GM21786 (cell line): ENCODE measurements at regions not wholly inside any gene's neighbourhood (a gene's known extent, or its start where the extent isn't known, plus 50 kb on each side); places are given as distances from the start of the nearest gene placed in this dataset.

Experiments
- ATAC-seq: cut with Tn5 transposase; IDR thresholded peaks from one replicate; pipeline ENCODE4 v1.9.1; 2021; ENCODE audit not compliant: unreplicated experiment

DNA sequence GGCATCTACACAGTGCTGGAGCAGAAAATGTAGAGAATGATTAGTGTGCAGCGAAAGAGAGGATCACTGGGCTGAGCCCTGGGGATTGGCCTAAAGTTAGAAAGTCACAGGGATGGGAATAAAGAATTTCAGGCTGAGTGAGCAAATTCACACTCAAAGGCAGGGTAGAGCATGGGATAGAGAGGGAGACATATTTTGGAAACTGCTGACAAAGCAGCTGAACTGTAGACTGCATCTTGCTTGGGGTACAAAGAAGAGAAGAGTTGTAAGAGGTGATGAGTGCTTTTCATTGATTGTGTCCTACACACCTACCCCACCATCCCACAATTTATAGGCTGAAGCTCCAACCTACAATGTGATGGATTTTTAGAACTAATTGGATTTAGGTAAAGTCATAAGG, 677.8 kb downstream of the TAF11L14 start:
- no peak for ATAC-seq

DNA sequence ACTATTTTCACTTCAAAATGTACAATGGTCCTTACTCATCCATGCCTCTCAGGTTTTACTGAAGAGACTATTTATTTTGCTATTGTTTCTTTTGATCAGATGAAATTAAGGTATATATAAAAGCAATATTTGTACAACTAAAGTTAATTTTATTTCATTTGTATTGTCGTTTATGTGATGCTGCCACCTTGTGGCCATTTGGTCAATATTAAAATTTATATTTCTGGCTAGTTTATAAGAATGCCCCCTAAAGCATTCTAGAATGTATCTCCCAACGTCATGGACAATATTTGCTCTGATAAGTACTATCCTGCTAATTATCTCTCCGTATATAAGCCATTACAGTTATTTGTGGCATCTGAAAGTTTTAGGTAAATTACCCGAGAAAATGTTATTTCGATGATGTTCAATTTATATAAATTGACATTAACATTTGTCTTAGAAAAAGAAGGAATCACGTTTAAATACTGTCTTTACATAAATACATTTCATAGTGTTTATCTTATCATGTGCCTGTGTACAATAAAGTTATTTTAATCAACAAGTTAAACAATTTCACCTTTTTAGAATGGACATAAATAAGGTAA, 680.0 kb downstream of the TAF11L14 start:
- ATAC-seq = no peak

DNA sequence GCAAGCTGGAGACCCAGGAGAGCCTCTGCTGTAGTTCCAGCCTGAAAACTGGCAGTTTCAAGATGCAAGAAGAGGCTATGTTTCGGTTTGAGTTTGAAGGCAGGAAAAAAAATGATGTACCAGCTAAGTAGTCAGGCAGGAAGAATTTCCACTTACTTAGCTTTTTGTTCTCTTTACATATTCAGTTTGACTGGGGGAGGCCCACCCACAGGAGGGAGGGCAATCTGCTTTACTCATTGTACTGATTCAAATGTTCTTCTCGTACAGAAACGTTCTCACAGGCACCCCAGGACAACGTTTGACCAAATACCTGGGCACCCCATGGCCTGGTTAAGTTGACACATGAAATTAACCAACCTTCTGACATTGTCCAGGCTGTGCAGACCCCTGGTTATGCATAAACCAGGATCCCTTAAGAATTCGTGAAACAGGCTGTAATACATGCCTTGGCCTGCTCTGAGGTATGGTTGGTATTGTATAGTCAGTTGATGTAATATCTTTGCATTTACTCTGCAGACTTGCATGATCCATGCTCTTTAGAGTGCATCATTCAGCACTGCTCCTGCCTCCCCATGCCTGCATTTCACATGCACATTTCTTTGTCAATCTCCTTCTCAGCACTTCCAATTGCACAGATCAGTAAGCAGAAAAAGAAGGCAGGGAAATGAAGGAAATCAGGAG, 687.1 kb downstream of the TAF11L14 start:
- no peak for ATAC-seq

DNA sequence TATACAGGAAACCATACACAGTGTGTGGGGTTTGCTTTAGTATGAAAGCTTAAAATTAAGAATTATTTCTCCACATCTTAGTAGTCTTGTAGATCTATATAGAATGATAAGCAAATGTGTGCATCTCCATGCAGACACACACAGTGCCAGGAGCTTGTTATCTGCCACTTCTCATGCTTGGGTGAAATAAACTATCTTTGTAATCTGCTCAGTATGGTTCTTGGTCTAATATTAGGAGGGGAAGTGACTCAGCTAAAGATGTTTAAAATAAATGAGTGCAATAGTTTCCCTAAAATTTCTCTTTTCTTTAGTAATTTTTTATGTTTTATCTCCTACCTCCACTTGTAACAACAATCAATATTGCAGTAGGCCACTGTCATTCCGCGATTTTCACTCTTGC, 689.6 kb downstream of the TAF11L14 start:
- ATAC-seq = no peak

DNA sequence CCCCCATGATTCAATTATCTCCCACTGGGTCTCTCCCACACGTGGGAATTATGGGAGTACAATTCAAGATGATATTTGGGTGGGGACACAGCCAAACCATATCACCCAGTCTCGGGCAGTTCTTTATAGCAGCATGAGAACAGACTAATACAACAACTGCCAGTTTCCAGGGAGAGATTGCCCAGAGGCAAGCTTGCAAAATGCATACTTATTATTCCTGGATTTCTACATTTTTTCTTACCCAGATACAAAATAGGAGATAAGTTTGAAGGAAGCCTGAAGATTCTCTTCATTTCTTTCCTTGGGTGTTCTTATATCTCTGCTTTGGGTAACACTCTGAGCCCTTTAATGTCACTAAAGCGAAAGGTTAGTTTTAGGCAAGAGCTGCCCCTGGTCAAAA, 691.2 kb downstream of the TAF11L14 start:
- no peak for ATAC-seq

DNA sequence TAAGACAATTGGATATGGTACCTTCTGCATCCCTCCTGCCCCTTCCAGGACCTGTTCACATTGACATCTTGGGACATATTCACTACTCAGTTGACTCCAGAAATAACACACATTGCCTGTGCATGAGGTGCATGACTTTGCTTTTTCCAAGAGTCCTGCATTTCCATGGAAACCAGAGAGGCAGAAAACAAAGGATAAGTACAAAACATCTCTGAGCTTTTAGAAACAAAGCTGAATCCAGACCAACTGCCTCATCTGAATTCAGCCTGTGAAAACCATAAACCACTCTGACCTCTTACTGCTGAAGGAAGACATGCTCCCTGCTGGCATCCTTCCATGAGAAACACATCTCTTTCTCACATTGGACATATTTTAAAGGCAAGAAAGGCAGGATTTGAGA, 695.1 kb downstream of the TAF11L14 start:
- no peak for ATAC-seq

DNA sequence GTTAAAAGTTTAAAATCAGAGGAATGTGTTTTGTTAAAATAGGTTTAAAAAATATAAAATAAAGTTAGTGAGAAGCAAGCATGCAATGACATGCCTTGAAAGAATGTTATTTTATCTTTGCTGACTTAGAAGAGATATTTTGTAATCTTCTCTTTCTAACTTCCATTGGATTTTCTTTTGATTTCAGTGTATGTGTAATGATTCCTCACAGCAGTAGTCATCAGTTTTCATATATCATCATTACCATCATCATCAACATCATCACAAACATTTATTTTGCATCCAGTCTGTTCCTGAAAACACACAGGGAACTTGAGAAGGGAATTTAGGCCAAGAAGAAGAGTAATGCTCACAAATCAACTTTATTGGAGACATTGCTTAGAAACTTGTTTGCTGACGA, 699.6 kb downstream of the TAF11L14 start:
- no peak for ATAC-seq

DNA sequence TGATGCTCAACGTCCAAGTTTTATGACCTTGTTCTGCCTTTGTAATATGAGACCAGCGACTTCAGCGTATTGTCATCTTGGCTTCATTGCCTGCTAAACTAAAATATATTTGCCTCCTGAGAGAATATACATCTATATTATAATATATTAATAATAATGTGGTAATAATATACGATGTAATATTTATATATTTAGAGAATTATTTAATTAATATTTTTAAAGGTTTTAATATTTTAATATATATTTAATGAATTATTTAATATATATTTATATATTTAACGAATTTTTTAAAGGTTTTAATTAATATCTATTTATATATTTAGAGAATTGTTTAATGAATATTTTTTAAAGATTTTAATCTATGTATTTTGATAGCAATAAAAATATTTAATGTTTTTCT, 700.7 kb downstream of the TAF11L14 start:
- ATAC-seq = no peak

DNA sequence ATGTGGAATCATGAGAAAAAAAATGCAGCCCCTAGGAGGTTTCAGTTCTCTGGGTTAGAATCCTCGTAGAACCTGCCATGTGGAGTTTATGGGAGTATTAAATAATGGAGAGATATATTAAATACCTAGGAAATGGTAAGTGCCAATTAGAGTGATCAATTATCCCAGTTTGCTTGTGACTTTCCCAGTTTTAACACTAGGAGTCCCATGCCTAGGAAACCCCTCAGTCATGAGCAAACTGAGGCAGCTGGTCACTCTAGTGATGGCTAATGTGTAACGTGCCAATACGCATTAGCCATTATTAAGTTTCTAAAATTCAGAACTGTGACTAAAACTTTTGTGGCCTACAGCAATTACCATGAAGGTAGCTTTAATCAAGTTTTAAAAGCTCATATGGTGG, 720.6 kb downstream of the TAF11L14 start:
- ATAC-seq = no peak

DNA sequence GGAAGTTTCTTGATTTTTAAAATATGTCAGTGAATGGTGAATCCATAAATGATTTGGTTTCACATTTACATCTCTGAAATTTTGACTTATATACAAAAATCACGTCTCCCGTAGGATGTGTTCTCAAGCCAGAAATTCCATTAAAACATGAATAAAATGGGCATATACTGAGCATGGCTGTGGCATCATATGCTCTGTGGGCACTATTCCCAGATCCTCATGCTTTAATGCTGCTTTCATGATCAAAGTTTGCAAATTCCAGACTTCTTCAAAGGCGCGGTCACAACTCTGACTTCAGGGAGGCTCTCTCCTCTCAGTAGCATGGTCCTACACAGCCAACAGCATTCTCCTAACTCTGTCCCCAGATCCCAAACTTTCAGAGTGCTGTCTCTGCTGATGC, 723.2 kb downstream of the TAF11L14 start:
- no peak for ATAC-seq

DNA sequence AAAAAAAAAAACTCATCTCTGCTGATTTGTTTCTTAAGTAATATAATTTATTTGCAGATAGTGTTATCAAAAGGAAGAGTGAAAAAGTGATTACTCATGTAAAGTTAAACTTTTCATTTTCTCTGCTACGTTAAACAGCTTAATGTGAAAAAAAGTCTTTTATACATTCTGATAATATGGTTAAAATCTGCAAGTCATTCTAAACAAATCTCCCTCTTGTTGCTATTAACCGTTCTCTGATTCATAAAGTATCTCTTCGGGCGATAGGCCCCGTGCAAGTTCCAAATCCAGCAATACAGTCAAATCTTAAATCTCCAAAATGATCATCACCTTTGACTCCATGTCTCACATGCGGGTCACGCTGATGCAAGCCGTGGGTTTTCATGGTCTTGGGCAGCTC, 732.0 kb downstream of the TAF11L14 start:
- ATAC-seq = no peak

DNA sequence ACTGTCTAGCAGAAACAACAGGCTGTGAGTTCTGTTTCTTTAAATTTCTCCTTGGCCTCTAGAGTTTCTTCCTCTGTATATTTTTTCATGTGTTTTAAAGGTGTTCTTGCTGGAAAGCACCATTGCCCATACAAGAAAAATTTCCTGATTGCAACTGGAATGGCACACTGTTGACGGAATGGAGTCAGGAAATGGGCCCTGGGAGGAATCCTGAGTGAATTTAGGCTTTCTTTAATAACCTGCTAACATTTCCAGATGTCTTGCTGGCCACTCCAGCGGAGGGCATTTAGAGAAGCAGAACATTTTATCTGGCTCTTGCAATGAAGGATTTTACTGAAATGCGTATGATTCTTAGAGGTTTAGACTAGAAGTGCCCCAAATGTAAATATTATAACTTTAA, 736.3 kb downstream of the TAF11L14 start:
- no peak for ATAC-seq

DNA sequence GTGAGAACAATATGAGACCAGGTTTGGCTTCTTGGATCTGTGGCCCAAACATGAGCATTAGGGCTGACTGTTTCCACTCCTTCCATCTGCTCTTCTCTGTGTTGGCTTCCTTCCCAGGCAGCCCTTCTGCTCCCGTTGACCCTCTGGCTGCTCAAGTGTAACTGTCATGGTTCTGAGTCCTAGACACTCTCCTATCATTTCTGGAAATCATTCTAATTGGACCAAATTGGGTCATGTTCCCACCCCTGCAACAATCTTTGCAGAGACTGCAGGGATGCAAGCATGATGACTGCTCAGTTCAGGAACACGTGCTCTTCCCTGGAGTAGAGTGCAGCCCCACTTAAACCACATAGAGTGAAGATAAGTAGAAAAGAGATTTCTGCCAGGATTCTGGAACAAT, 741.4 kb downstream of the TAF11L14 start:
- no peak for ATAC-seq

DNA sequence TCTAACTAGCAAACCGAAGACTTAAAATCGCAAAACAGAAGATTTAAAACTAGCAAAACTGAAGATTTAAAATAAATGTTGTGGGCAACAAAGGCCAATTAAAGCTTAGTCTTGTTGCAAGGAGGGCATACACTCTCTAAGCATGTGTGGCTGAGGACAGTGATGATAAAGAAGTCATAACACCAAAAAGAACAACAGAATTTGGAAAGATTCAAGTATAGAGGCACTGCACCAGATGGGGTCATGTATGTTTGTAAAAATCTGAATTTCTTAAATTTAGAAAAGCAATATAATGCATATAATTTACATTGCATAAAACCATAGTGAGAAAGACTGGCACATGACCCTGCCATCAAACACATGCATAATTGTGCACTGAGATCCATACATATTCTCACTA, 743.8 kb downstream of the TAF11L14 start:
- ATAC-seq = no peak

DNA sequence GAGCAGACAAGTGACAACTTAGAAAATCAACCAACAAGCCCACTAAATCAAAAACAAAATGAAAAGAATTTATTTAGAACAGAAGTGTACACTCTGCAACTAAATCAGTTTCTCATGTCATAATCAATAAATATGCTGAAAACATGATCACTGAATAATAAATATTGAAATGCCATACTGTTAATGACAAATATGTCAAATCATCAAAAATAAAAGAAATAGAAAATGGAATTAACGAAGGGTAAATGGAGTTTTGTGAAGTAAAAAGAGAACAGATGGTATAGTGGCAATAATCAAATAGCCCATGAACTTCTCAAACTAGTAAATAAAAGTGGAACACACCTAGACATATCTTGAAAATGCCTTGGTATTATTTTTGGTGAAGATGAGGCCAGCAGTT, 744.9 kb downstream of the TAF11L14 start:
- no peak for ATAC-seq

DNA sequence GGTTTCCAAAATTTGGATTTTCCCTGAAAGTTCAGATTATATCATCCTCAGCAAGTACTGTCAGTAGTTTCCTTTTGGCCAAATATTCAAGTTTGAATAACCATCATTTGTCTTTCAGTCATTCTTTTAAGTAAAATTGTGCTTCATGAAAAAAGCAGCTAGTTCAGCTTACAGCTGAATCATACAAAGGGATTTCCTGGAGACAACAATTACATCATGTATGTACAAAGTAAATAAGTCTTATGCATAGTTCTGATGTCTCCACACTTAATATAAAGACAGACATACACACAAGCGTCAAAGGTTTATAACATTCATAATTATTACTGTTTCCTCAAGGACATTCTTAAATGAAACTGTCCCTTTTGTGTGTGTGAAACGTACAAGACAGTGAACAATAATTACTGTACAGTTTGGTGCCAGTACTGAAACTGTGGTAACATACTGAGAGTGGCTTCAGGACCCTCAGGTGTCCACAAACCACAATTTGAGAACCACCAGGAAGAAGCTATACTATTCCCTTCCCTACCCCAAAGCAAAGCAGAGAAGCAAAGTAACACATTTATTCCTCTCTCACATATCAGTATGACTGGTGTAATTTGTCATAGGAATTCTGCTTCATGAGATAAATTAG, 746.6 kb downstream of the TAF11L14 start:
- ATAC-seq = no peak

DNA sequence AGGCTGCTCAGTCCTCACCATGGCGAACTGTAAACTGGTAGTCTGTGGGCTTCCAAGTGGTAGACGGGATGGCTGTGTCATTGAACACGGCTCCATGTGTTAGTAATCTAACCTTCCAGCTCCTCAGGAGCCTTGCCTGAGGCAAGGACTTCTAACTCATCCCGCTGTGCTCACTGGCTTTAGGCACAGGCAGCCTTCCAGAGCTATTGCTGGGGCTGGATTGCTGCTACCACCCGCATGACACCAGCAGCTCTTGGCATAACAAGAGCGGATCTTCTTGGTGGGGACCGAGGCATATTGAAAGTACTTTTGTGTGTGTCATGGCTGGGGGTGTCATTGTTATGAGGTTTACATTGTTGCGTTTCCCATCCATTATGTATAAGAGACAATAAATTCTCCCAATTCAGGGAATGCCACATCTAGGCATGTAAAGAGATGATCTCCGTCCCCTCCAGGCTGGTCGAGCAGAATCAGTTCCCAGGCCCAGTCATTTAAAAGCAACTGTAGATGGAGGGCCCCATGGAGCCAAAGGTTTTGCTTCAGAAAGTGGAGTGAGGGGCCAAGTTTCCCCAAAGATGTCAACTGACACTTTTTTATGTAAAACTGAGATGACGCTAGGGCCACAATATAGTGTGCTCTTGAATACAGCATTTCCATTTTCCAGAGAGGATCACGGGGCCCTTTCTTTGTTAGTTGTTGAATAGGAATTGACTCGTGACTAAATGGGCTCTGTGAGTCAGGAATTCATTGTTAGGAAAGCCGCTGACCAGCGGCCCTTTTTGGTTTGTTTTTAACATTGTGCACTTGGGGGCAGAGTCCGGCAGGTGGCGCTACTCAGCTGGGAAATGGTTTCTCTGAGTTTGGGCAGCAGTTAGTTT, 759.5 kb downstream of the TAF11L14 start:
- ATAC-seq = peak; percentile 78

DNA sequence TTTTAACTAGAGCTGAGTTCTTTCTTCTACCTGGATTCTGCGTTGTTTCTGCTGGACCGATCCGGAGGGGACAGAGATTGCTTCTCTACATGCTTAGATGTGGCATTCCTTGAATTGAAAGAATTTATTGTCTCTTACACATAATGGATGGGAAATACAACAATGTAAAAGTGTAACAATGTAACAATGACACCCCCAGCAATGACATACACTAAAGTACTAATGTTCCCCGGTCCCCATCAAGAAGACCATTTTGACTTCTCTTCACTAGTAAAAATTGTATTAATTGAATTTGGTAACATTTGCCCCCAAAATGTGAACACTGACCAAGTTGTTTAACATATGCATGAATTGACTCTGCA, 760.2 kb downstream of the TAF11L14 start:
- ATAC-seq = no peak

DNA sequence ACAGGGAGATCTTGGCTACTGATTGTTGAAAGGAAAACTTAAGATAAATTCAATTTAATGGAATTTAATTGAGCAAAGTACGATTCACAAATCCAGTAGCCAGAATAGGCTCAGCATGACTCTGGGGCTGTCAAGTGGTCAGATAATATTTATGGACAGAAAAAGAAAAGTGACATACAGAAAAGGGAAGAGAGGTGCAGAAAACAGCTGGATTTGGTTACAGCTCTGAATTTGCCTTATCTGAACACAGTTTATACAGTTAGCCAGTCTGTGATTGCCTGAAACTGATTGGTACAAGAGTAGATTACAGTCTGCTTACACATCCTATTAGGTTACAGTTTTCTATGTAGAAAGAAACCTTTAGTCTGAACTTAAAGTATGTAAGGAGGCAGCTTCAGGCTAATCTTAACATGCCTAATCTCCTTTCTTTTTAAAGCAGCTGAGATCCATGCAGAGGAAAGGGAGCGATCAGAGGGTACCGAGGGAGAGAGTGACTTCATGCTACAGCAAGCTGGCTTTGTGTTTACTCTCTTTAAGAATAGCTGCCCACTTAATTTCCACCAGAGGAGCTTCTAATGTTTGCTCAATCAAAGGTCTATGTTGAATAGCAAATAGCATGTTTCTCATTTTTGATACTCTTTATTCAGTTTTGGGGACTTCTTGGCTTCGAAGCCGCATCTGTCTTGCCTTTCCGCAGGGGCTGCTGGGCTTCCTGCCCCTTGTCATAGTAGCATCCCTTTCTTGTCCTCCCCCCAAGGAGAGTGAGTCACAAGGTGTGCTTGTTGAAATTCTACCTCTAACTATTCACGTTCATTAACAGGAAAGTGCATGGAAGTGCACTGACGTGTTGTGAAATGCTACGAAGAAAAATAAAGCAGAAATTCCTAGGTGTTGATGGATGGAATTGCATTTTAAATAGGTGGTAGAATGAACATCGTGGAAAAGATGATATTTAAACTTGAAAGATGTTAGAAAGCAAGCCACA, 761.2 kb downstream of the TAF11L14 start:
- no peak for ATAC-seq

DNA sequence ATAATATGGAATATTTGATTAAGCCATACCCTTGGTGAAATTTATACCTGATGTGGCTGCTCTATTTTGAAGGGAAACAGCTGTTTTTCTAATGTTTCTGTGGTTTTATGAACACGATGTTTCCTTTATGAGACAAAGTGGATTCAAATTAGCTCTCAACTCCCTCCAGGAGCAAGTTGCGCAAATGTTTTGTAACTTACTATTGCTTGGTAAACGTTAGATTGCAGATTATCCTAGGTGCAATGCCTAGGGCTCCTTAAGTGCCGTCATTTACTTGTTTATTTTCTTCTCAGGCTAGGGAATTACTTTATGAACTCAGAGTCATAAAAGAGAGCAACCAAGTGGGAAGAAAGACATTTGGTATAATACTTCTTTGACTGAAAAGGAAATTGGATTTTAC, 763.1 kb downstream of the TAF11L14 start:
- ATAC-seq = no peak

DNA sequence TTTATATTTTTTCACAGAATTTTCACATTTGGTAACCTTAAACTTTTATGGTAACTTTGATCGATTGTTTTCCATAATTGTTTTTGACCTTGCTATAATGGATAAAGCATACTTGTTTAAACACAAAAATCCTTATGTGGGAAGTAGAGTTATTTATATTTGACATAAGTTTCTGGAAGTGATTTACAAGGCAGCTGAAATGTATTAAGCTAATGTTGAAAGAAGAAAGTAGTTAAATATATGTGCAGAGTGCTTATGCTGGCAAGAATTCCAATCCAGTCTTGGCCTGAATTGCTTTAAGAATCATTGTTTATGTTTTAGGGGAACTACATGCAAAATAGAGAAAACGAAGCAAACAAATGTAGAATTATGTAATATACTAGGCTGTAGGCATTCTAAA, 763.6 kb downstream of the TAF11L14 start:
- no peak for ATAC-seq
